MV-4-11 (cell line): ENCODE measurements at regions not wholly inside any gene's neighbourhood (a gene's known extent, or its start where the extent isn't known, plus 50 kb on each side); places are given as distances from the start of the nearest gene placed in this dataset.

ENCODE experiments used
- DNase-seq: peaks from one replicate; lab custom pipeline; 2025; lab: John Stamatoyannopoulos, UW

GRCh38 chr5:20554001-20554400 lies 566.0 kb upstream of the CDH18 start:
- DNase-seq: no peak

DNA sequence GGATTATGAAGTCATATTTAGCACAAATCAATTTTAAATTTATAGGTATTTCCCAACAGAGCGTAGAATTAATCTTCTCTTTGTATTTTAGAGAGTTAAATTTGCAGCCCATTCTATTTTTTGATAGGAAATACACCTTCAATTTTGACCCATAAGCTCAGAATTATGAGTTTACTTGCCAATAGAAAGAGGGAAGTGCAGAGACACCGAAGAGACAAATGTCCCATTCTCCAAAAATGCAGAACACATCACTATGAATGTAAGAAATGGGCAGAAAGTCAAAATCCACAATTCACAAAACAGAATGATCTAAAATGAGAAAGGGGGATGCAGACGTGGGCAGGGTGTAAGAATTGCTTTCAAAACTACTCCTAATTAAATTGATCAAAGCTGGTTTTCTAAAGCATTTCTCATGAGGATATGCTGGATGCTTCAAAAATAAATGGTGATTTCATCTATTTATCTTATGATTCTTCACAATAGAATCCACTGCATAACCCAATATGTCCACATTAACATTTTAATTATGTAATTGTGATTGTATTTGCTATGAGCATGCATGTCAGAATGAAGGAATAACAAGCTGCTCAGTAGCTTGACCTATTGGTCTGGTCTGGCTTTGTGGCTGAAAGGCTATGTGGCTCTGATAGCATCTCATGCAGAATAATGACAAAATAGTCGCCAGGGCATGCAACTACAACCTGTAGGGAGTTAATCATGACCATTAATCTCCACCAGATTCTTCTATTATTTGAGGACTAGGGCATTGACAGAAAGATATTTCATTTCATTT lies 550.1 kb upstream of the CDH18 start:
- DNase-seq: peak; percentile 22

DNA sequence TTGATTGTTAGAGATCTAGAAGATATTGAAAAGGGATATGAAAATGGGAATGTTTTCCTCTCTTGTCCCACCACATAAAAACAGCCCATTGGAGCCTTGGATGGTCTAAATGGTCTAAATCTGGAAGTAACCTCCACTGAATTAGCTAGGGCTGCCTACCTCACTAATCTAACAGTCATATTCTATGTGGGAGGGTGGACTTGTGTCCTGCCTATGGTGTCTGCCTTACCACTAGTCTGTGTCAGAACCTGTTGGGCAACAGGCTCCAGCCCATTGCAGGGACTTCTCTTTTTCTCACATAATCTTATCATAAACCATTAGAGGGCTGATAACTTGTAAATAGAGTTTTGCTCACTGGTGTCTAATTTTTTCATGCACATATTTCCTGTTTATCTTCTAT lies 548.8 kb upstream of the CDH18 start:
- DNase-seq: peak; percentile 94

DNA sequence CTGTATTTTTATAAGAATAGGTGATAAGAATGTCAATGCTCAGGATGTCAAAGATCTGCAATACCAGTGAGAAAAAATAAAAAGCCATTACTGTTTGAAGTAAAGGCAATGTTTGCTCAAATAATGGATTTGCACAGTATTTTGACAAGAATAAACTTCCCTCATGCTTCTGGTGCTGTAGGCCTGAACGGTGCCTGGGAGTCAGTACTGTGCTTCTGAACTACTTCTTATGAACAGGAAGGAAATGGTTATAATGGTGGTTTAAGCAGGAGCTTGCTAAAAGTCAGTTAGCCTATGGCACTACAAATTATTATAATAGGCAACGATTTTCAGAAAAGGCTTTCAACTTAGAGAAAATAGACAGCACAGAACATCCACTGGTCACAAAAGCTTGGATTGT lies 548.3 kb upstream of the CDH18 start:
- peak; percentile 79 for DNase-seq

- no peak for DNase-seq
Observed at GRCh38 chr5:20528471-20528870, 540.5 kb upstream of the CDH18 start.

GRCh38 chr5:20524991-20525529 lies 537.1 kb upstream of the CDH18 start:
- no peak for DNase-seq

- DNase-seq: no peak
Observed at GRCh38 chr5:20522905-20523482, 535.0 kb upstream of the CDH18 start.

GRCh38 chr5:20515606-20516005 lies 527.6 kb upstream of the CDH18 start:
- no peak for DNase-seq

GRCh38 chr5:20514145-20514544 lies 526.1 kb upstream of the CDH18 start:
- no peak for DNase-seq

- no peak for DNase-seq
Observed at GRCh38 chr5:20500546-20500945, 512.5 kb upstream of the CDH18 start.

- DNase-seq: no peak
Observed at GRCh38 chr5:20498926-20499325, 510.9 kb upstream of the CDH18 start.

DNA sequence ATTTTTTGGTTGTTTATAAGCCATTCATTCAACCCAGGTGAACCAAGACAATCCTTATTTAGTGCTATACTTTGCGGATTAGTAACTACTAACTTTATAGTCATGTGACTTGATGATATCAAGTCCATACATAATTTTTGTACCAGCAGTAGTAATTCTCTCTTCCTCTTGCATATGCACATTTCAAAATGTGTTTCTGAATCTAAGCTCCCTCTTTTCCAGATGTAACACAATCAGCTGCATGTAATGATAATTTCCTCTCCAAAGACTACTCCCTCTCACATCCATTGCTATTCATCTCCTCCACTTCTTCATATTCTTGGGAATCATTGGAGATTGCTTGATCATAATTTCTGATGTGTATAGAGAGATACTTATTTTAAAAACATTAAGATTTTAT lies 510.1 kb upstream of the CDH18 start:
- DNase-seq: no peak

DNA sequence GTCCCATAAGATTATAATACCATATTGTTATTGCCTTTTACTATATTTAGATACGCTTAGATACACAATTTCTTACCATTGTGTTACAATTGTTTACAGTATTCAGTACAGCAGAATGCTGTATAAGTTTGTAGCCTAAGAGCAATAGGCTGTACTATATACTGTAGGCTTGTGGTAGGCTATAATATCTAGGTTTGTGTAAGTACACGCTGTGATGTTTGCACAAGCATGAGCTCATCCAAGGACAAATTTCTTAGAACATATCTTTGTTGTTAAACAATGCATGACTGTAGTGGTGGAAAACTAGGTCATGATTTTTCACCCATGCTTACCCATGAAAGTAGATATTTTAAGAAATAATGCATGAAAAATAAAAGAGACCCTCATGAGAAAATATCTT lies 509.4 kb upstream of the CDH18 start:
- no peak for DNase-seq

DNA sequence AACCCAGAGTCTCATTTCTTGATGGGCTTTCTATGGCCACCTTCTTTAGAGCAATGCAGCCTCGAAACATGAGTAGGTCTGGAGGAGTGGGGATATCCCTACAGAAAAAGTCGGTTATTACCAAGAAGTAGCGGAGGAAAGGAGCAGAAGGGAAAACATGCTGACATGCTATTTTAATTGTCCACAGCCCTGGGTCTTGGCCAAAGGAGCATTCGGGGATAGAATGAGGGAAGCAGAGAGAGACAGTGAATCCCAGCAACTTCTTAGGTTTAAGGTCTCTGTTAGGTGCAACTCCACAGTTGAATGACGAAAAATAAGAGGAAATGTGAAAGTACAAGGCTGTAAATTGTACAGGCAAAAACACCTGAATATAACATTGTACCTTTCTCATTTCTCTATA lies 506.7 kb upstream of the CDH18 start:
- no peak for DNase-seq

GRCh38 chr5:20486826-20487225 lies 498.8 kb upstream of the CDH18 start:
- no peak for DNase-seq

- DNase-seq: no peak
Observed at GRCh38 chr5:20476016-20476415, 488.0 kb upstream of the CDH18 start.

DNA sequence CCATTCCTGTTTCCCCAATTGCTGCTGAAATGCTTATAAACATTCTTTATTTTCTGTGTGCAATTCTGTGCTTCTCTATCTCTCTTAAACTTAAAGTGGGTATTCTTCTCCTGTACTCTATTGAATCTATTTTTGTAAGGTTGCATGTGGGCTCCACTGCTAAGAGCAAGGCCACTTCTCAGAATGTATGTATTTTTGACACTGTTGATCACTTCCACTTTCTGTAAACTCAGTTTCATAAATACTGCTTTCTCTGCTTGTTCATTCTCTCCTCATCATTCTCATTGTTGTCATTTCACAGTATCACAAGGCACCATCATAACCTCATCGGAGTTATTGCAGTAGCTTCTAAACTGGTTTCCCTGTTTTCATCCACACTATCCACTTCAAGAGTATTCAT lies 483.0 kb upstream of the CDH18 start:
- peak; percentile 72 for DNase-seq

DNA sequence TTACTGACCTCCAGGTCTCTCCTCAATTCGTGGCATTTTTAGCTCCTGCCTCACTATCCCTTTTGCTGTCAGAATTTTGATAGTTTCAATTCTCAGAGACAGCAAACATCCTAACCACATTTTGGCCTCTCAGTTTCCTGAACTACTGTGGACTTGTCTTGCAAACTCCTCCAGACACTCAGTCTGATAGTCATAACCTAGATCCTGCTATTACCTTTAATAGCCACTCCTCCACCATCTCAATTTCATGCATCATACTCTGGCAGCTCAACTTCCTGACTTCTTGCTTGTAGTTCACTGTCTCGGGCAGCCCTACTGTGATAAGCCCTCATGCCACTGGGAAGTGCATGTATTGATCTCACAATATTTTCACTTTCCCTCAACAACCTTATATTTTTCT lies 481.8 kb upstream of the CDH18 start:
- peak; percentile 7 for DNase-seq

GRCh38 chr5:20469390-20469789 lies 481.4 kb upstream of the CDH18 start:
- no peak for DNase-seq

- no peak for DNase-seq
Observed at GRCh38 chr5:20466512-20466911, 478.5 kb upstream of the CDH18 start.

DNA sequence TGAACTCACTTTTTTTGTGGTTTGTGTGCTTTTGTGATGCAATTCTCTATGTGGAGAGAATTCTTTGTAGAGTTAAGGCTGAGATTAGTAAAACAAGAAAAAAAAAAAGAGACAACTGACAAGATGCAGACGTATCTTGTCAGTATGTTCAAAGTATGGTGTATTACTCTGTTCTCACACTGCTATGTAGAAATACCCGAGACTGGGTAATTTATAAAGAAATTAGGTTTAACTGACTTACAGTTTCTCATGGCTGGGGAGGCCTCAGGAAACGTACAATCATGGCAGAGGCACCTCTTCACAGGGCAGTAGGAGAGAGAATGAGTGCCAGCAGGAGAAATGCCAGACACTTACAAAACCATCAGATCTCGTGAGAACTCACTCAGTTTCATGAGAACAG lies 475.2 kb upstream of the CDH18 start:
- no peak for DNase-seq

- DNase-seq: no peak
Observed at GRCh38 chr5:20446121-20446520, 458.1 kb upstream of the CDH18 start.

- DNase-seq: no peak
Observed at GRCh38 chr5:20445326-20445860, 457.4 kb upstream of the CDH18 start.
